ENCODE measurements at regions not wholly inside any gene's neighbourhood (a gene's known extent, or its start where the extent isn't known, plus 50 kb on each side); places are given as distances from the start of the nearest gene placed in this dataset.

GRCh38 chr10:6320320-6321010 lies 117.7 kb downstream of the PFKFB3 start:
- Histone ChIP-seq H3K27ac (ENCODE audit: low read depth in 2 of 2, low read length in 1 of 2) (no peak overlapping the region), H3K4me1 (ENCODE audit: control insufficient read depth in 2 of 2, insufficient read depth in 2 of 2, low read length in 1 of 2) (no peaks in the 10 kb centered on the region), H3K4me3 (ENCODE audit: low read depth in 1 of 2, low read length in 2 of 2) (no peak overlapping the region), H3K27me3 (ENCODE audit: control insufficient read depth in 1 of 2, insufficient read depth in 2 of 2, low read length in 2 of 2) (no peaks in the 10 kb centered on the region), H3K9me3 (ENCODE audit: control insufficient read depth in 2 of 2, insufficient read depth in 1 of 2, low read depth in 1 of 2, low read length in 1 of 2) (no peaks in the 10 kb centered on the region), H3K36me3 (ENCODE audit: control insufficient read depth in 2 of 2, insufficient read depth in 2 of 2, low read length in 1 of 2) (no peaks in the 10 kb centered on the region)
- 90 to 91% methylated on average over 6 of the region's 6 CpGs for WGBS, 2 donors

- 83 to 85% methylated on average over 9 of the region's 9 CpGs for WGBS, 2 donors
- H3K27me3 ChIP-seq (ENCODE audit: control insufficient read depth in 1 of 2, insufficient read depth in 2 of 2, low read length in 2 of 2) = no peaks in the 10 kb centered on the region
Observed at GRCh38 chr10:6321880-6322279, 119.1 kb downstream of the PFKFB3 start.

GRCh38 chr10:6322805-6323204 lies 120.1 kb downstream of the PFKFB3 start:
- H3K27ac ChIP-seq (ENCODE audit: low read depth in 2 of 2, low read length in 1 of 2) = no peak overlapping the region
- H3K4me1 ChIP-seq (ENCODE audit: control insufficient read depth in 2 of 2, insufficient read depth in 2 of 2, low read length in 1 of 2) = no peaks in the 10 kb centered on the region
- H3K27me3 ChIP-seq (ENCODE audit: control insufficient read depth in 1 of 2, insufficient read depth in 2 of 2, low read length in 2 of 2) = no peaks in the 10 kb centered on the region
- no peaks in the 10 kb centered on the region for H3K36me3 ChIP-seq (ENCODE audit: control insufficient read depth in 2 of 2, insufficient read depth in 2 of 2, low read length in 1 of 2)
- no peaks in the 10 kb centered on the region for H3K9me3 ChIP-seq (ENCODE audit: control insufficient read depth in 2 of 2, insufficient read depth in 1 of 2, low read depth in 1 of 2, low read length in 1 of 2)
- WGBS, 2 donors = 94 to 96% methylated on average over 3 of the region's 3 CpGs
- no peak overlapping the region for H3K4me3 ChIP-seq (ENCODE audit: low read depth in 1 of 2, low read length in 2 of 2)

More at GRCh38 chr10:6321880-6322279, 119.1 kb downstream of the PFKFB3 start:
- no peaks in the 10 kb centered on the region for H3K9me3 ChIP-seq (ENCODE audit: control insufficient read depth in 2 of 2, insufficient read depth in 1 of 2, low read depth in 1 of 2, low read length in 1 of 2)
- H3K36me3 ChIP-seq (ENCODE audit: control insufficient read depth in 2 of 2, insufficient read depth in 2 of 2, low read length in 1 of 2) = no peaks in the 10 kb centered on the region
- no peak overlapping the region for H3K27ac ChIP-seq (ENCODE audit: low read depth in 2 of 2, low read length in 1 of 2)
- no peak overlapping the region for H3K4me3 ChIP-seq (ENCODE audit: low read depth in 1 of 2, low read length in 2 of 2)
- no peaks in the 10 kb centered on the region for H3K4me1 ChIP-seq (ENCODE audit: control insufficient read depth in 2 of 2, insufficient read depth in 2 of 2, low read length in 1 of 2)

GRCh38 chr10:6327961-6328698 lies 125.4 kb downstream of the PFKFB3 start:
- Histone ChIP-seq H3K4me1 (ENCODE audit: control insufficient read depth in 2 of 2, insufficient read depth in 2 of 2, low read length in 1 of 2) (no peaks in the 10 kb centered on the region), H3K27me3 (ENCODE audit: control insufficient read depth in 1 of 2, insufficient read depth in 2 of 2, low read length in 2 of 2) (no peaks in the 10 kb centered on the region), H3K27ac (ENCODE audit: low read depth in 2 of 2, low read length in 1 of 2) (no peak overlapping the region), H3K9me3 (ENCODE audit: control insufficient read depth in 2 of 2, insufficient read depth in 1 of 2, low read depth in 1 of 2, low read length in 1 of 2) (peaks cover 0 to 3% of the 10 kb centered on the region in 2 donors), H3K36me3 (ENCODE audit: control insufficient read depth in 2 of 2, insufficient read depth in 2 of 2, low read length in 1 of 2) (no peaks in the 10 kb centered on the region), H3K4me3 (ENCODE audit: low read depth in 1 of 2, low read length in 2 of 2) (no peak overlapping the region)
- 90 to 94% methylated on average over 10 of the region's 10 CpGs for WGBS, 2 donors

- Histone ChIP-seq H3K36me3 (ENCODE audit: control insufficient read depth in 2 of 2, insufficient read depth in 2 of 2, low read length in 1 of 2) (no peaks in the 10 kb centered on the region), H3K4me1 (ENCODE audit: control insufficient read depth in 2 of 2, insufficient read depth in 2 of 2, low read length in 1 of 2) (no peaks in the 10 kb centered on the region), H3K9me3 (ENCODE audit: control insufficient read depth in 2 of 2, insufficient read depth in 1 of 2, low read depth in 1 of 2, low read length in 1 of 2) (peaks cover 0 to 3% of the 10 kb centered on the region in 2 donors), H3K27ac (ENCODE audit: low read depth in 2 of 2, low read length in 1 of 2) (no peak overlapping the region), H3K27me3 (ENCODE audit: control insufficient read depth in 1 of 2, insufficient read depth in 2 of 2, low read length in 2 of 2) (no peaks in the 10 kb centered on the region), H3K4me3 (ENCODE audit: low read depth in 1 of 2, low read length in 2 of 2) (no peak overlapping the region)
- WGBS, 2 donors = 83 to 84% methylated on average over 11 of the region's 11 CpGs
Observed at GRCh38 chr10:6328699-6329423, 126.1 kb downstream of the PFKFB3 start.

GRCh38 chr10:6333086-6333485 lies 130.4 kb downstream of the PFKFB3 start:
- Histone ChIP-seq H3K4me1 (ENCODE audit: control insufficient read depth in 2 of 2, insufficient read depth in 2 of 2, low read length in 1 of 2) (no peaks in the 10 kb centered on the region), H3K36me3 (ENCODE audit: control insufficient read depth in 2 of 2, insufficient read depth in 2 of 2, low read length in 1 of 2) (no peaks in the 10 kb centered on the region), H3K4me3 (ENCODE audit: low read depth in 1 of 2, low read length in 2 of 2) (no peak overlapping the region), H3K27me3 (ENCODE audit: control insufficient read depth in 1 of 2, insufficient read depth in 2 of 2, low read length in 2 of 2) (no peaks in the 10 kb centered on the region), H3K27ac (ENCODE audit: low read depth in 2 of 2, low read length in 1 of 2) (no peak overlapping the region), H3K9me3 (ENCODE audit: control insufficient read depth in 2 of 2, insufficient read depth in 1 of 2, low read depth in 1 of 2, low read length in 1 of 2) (peaks cover 0 to 3% of the 10 kb centered on the region in 2 donors)
- WGBS, 2 donors = 90 to 91% methylated on average over 4 of the region's 4 CpGs

- no peaks in the 10 kb centered on the region for H3K36me3 ChIP-seq (ENCODE audit: control insufficient read depth in 2 of 2, insufficient read depth in 2 of 2, low read length in 1 of 2)
- WGBS, 2 donors = 87 to 89% methylated on average over 2 of the region's 2 CpGs
- no peak overlapping the region for H3K27ac ChIP-seq (ENCODE audit: low read depth in 2 of 2, low read length in 1 of 2)
- H3K4me3 ChIP-seq (ENCODE audit: low read depth in 1 of 2, low read length in 2 of 2) = no peak overlapping the region
- no peaks in the 10 kb centered on the region for H3K4me1 ChIP-seq (ENCODE audit: control insufficient read depth in 2 of 2, insufficient read depth in 2 of 2, low read length in 1 of 2)
- H3K9me3 ChIP-seq (ENCODE audit: control insufficient read depth in 2 of 2, insufficient read depth in 1 of 2, low read depth in 1 of 2, low read length in 1 of 2) = peaks cover 0 to 3% of the 10 kb centered on the region in 2 donors
- H3K27me3 ChIP-seq (ENCODE audit: control insufficient read depth in 1 of 2, insufficient read depth in 2 of 2, low read length in 2 of 2) = no peaks in the 10 kb centered on the region
Observed at GRCh38 chr10:6333973-6334372, 131.2 kb downstream of the PFKFB3 start.

- Histone ChIP-seq H3K27ac (ENCODE audit: low read depth in 2 of 2, low read length in 1 of 2) (no peak overlapping the region), H3K4me1 (ENCODE audit: control insufficient read depth in 2 of 2, insufficient read depth in 2 of 2, low read length in 1 of 2) (no peaks in the 10 kb centered on the region), H3K36me3 (ENCODE audit: control insufficient read depth in 2 of 2, insufficient read depth in 2 of 2, low read length in 1 of 2) (no peaks in the 10 kb centered on the region), H3K27me3 (ENCODE audit: control insufficient read depth in 1 of 2, insufficient read depth in 2 of 2, low read length in 2 of 2) (no peaks in the 10 kb centered on the region), H3K9me3 (ENCODE audit: control insufficient read depth in 2 of 2, insufficient read depth in 1 of 2, low read depth in 1 of 2, low read length in 1 of 2) (peaks cover 0 to 3% of the 10 kb centered on the region in 2 donors), H3K4me3 (ENCODE audit: low read depth in 1 of 2, low read length in 2 of 2) (no peak overlapping the region)
- 87 to 91% methylated on average over 3 of the region's 3 CpGs for WGBS, 2 donors
Observed at GRCh38 chr10:6336016-6336415, 133.3 kb downstream of the PFKFB3 start.

- H3K27ac ChIP-seq (ENCODE audit: low read depth in 2 of 2, low read length in 1 of 2) = no peak overlapping the region
- no peaks in the 10 kb centered on the region for H3K4me1 ChIP-seq (ENCODE audit: control insufficient read depth in 2 of 2, insufficient read depth in 2 of 2, low read length in 1 of 2)
- H3K9me3 ChIP-seq (ENCODE audit: control insufficient read depth in 2 of 2, insufficient read depth in 1 of 2, low read depth in 1 of 2, low read length in 1 of 2) = peaks cover 0 to 3% of the 10 kb centered on the region in 2 donors
- H3K36me3 ChIP-seq (ENCODE audit: control insufficient read depth in 2 of 2, insufficient read depth in 2 of 2, low read length in 1 of 2) = no peaks in the 10 kb centered on the region
- H3K27me3 ChIP-seq (ENCODE audit: control insufficient read depth in 1 of 2, insufficient read depth in 2 of 2, low read length in 2 of 2) = no peaks in the 10 kb centered on the region
- no peak overlapping the region for H3K4me3 ChIP-seq (ENCODE audit: low read depth in 1 of 2, low read length in 2 of 2)
- WGBS, 2 donors = 82 to 85% methylated on average over 6 of the region's 6 CpGs
Observed at GRCh38 chr10:6337382-6337781, 134.7 kb downstream of the PFKFB3 start.
